CD4-positive, alpha-beta memory T cell (primary cell): ENCODE measurements at regions not wholly inside any gene's neighbourhood (a gene's known extent, or its start where the extent isn't known, plus 50 kb on each side); places are given as distances from the start of the nearest gene placed in this dataset.
"Not testable (repeated sequence)": the region's sequence is repeated elsewhere in the genome, so short reads cannot be mapped to it uniquely, and the experiment has no call there.

Experiments used
- CTCF ChIA-PET: fragments of 350-600 bp; sonication (Branson Sonifier 250); formaldehyde crosslinking; loops from one replicate; lab custom pipeline; 2021; ENCODE audit warnings: inconsistent platforms; ENCODE audit not compliant: partially characterized antibody; lab: Charles Lee
- POLR2A ChIA-PET: fragments of 350-600 bp; sonication (Branson Sonifier 250); formaldehyde crosslinking; loops from one replicate; lab custom pipeline; 2021; ENCODE audit not compliant: partially characterized antibody; lab: Charles Lee
- DNase-seq, 5 donors: peaks; one replicate each; pipeline versions ENCODE4 v3.0.0 to v3.0.0-alpha.2; 2020 to 2022; ENCODE audit warnings: mixed read lengths in 1 of 5
- H3K27ac ChIP-seq: one replicate; pipeline ENCODE4 v1.7.0; 2013; ENCODE audit warnings: low read depth, low read length
- H3K27me3 ChIP-seq: 2 replicates; pipeline ENCODE4 v1.7.0; 2013; ENCODE audit warnings: mild to moderate bottlenecking, low read length, moderate library complexity; ENCODE audit not compliant: insufficient read depth
- H3K36me3 ChIP-seq: 2 replicates; pipeline ENCODE4 v1.7.0; 2013; ENCODE audit warnings: mild to moderate bottlenecking, low read length, moderate library complexity; ENCODE audit not compliant: insufficient read depth
- H3K4me1 ChIP-seq: 2 replicates; pipeline ENCODE4 v1.7.0; 2013; ENCODE audit warnings: mild to moderate bottlenecking, low read length, moderate library complexity; ENCODE audit not compliant: insufficient read depth
- H3K4me3 ChIP-seq, 2 donors: one replicate each; pipeline ENCODE4 v1.7.0; 2013; ENCODE audit warnings: low read length in 2 of 2, mild to moderate bottlenecking in 1 of 2
- H3K9me3 ChIP-seq, 2 donors: one replicate each; pipeline ENCODE4 v1.7.0; 2013; ENCODE audit warnings: low read length in 2 of 2, control low read depth in 1 of 2; ENCODE audit not compliant: control insufficient read depth in 1 of 2
- H3K27ac Mint-ChIP-seq, 7 donors: one replicate each; pipeline ENCODE4 v1.8.0; 2020 to 2021; ENCODE audit warnings: mixed read lengths in 7 of 7, mild to moderate bottlenecking in 6 of 7, inconsistent platforms in 3 of 7, moderate library complexity in 3 of 7
- H3K27me3 Mint-ChIP-seq, 2 donors: one replicate each; pipeline ENCODE4 v1.8.0; 2020 to 2021; ENCODE audit warnings: mixed read lengths in 2 of 2
- H3K36me3 Mint-ChIP-seq, 2 donors: one replicate each; pipeline ENCODE4 v1.8.0; 2020 to 2021; ENCODE audit warnings: mixed read lengths in 2 of 2, inconsistent platforms in 1 of 2, mild to moderate bottlenecking in 1 of 2
- H3K4me1 Mint-ChIP-seq, 4 donors: one replicate each; pipeline ENCODE4 v1.8.0; 2020 to 2021; ENCODE audit warnings: mixed read lengths in 4 of 4, mild to moderate bottlenecking in 1 of 4
- H3K4me3 Mint-ChIP-seq, 8 donors: one replicate each; pipeline ENCODE4 v1.8.0; 2020 to 2021; ENCODE audit warnings: mixed read lengths in 8 of 8, mild to moderate bottlenecking in 7 of 8, moderate library complexity in 6 of 8, inconsistent platforms in 3 of 8
- H3K9me3 Mint-ChIP-seq, 8 donors: one replicate each; pipeline ENCODE4 v1.8.0; 2020 to 2021; ENCODE audit warnings: mixed read lengths in 8 of 8, mild to moderate bottlenecking in 5 of 8, inconsistent platforms in 3 of 8, moderate library complexity in 1 of 8
- intact Hi-C: fragments of 100-400 bp; cut with micrococcal nuclease; formaldehyde crosslinking; loops from one replicate; pipeline ENCODE4 v1.15.1; 2023

DNA sequence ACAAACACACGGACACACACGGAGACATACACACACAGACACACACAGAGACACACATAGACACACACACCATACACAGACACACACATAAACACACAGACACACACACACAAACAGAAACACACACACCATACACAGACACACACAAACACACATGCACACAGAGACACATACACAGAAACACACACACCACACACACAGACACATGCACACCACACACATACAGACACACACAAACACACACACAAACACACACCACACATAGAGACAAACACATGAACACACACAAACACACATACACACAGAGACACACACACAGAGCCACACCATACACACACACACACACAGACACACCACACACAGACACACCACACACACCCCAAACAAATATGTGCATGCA lies 152.7 kb upstream of the FOXD4L5 start:
- CTCF ChIA-PET: no interaction called here
- Mint-ChIP-seq H3K9me3 (peaks cover 4 to 45% (median 22%) of the 10 kb centered on the region in 8 donors), H3K36me3 (no peaks in the 10 kb centered on the region), H3K27me3 (peaks cover 1 to 2% of the 10 kb centered on the region in 2 donors), H3K4me1 (peaks cover 0 to 8% (median 0%) of the 10 kb centered on the region in 4 donors), H3K4me3 (no peak overlapping the region), H3K27ac (no peak overlapping the region)
- Histone ChIP-seq H3K4me3 (no peak overlapping the region), H3K4me1 (no peaks in the 10 kb centered on the region), H3K27me3 (no peaks in the 10 kb centered on the region), H3K36me3 (no peaks in the 10 kb centered on the region), H3K27ac (no peak overlapping the region), H3K9me3 (no peaks in the 10 kb centered on the region)
- intact Hi-C loops: no loop called here
- POLR2A ChIA-PET: no interaction called here
- DNase-seq: no peak

DNA sequence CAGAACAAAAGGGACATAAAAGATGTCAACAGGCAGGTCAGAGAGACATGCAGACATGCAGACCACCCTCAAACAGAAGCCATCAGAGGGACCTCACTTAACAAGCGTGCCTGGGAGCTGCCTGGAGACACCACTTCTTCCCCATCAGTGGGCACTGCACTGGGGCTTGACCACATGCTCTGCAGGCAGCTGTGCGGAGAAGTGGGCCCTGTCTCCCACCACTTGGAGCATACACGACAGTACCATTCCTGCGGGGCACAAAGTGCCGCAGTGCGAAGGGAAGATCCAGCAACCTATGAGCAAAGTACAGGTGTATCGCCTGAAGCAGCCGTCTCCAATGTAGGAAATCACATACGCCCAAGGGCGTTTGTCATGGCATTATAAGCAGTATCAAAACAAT lies 150.5 kb upstream of the FOXD4L5 start:
- peaks cover 0 to 7% of the 10 kb centered on the region in 2 donors for H3K9me3 ChIP-seq
- ChIA-PET CTCF (no interaction called here), POLR2A (no interaction called here)
- H3K27me3 ChIP-seq: no peaks in the 10 kb centered on the region
- peaks cover 1 to 2% of the 10 kb centered on the region in 2 donors for H3K27me3 Mint-ChIP-seq
- H3K27ac Mint-ChIP-seq: no peak overlapping the region
- H3K36me3 Mint-ChIP-seq: peaks cover 0 to 2% of the 10 kb centered on the region in 2 donors
- no peak overlapping the region for H3K27ac ChIP-seq
- intact Hi-C loops: no loop called here
- no peaks in the 10 kb centered on the region for H3K4me1 ChIP-seq
- no peak overlapping the region for H3K4me3 ChIP-seq
- H3K4me3 Mint-ChIP-seq: no peak overlapping the region
- H3K9me3 Mint-ChIP-seq: peaks cover 7 to 48% (median 29%) of the 10 kb centered on the region in 8 donors
- no peak for DNase-seq
- peaks cover 0 to 9% (median 0%) of the 10 kb centered on the region in 4 donors for H3K4me1 Mint-ChIP-seq
- no peaks in the 10 kb centered on the region for H3K36me3 ChIP-seq

DNA sequence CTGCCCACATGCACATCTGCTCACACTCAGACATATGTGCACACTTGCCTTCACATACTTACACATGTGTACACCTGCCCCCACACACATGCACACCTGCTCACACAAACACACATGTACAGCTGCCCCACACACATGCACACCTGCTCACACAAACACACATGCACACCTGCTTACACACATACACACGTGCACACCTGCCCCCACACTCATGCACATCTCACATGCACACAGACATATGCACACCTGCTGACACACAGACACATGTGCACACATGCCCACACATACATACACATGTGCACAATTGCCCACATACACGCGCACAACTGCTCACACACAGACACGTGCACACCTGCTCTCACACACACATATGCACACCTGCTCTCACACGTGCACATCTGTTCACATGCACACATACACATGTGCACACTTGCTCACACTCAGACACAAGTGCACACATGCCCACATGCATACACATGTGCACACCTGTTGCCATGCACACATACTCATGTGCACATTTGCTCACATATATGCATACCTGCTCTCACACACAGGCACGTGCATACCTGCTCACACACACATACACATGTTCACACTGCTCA lies 147.8 kb upstream of the FOXD4L5 start:
- no peaks in the 10 kb centered on the region for H3K27me3 ChIP-seq
- H3K9me3 ChIP-seq: peaks cover 0 to 7% of the 10 kb centered on the region in 2 donors
- Mint-ChIP-seq H3K4me3 (no peak overlapping the region), H3K27ac (no peak overlapping the region), H3K36me3 (peaks cover 0 to 2% of the 10 kb centered on the region in 2 donors), H3K27me3 (peaks cover 1 to 2% of the 10 kb centered on the region in 2 donors), H3K4me1 (peaks cover 0 to 8% (median 0%) of the 10 kb centered on the region in 4 donors), H3K9me3 (peaks cover 5 to 57% (median 28%) of the 10 kb centered on the region in 8 donors)
- H3K4me3 ChIP-seq: no peak overlapping the region
- POLR2A ChIA-PET: no interaction called here
- no peaks in the 10 kb centered on the region for H3K4me1 ChIP-seq
- intact Hi-C loops: no loop called here
- H3K27ac ChIP-seq: no peak overlapping the region
- CTCF ChIA-PET: no interaction called here
- no peaks in the 10 kb centered on the region for H3K36me3 ChIP-seq
- DNase-seq: no peak

DNA sequence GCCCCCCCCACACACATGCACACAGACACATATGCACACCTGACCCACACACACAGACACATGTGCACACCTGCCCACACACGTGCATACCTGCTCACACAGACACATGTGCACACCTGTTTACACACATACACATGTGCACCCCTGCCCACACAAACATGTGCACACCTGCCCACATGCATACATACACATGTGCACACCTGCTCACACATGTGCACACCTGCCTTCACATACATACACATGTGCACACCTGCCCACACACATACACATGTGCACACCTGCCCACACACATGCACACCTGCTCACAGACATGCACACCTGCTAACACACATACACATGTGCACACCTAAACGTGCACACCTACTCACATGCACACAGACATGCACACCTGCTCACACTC lies 147.0 kb upstream of the FOXD4L5 start:
- no peak overlapping the region for H3K4me3 ChIP-seq
- DNase-seq: no peak
- POLR2A ChIA-PET: no interaction called here
- peaks cover 0 to 4% (median 0%) of the 10 kb centered on the region in 4 donors for H3K4me1 Mint-ChIP-seq
- peaks cover 0 to 2% of the 10 kb centered on the region in 2 donors for H3K36me3 Mint-ChIP-seq
- H3K27me3 ChIP-seq: no peaks in the 10 kb centered on the region
- no peak overlapping the region for H3K4me3 Mint-ChIP-seq
- H3K27ac Mint-ChIP-seq: no peak overlapping the region
- no peaks in the 10 kb centered on the region for H3K36me3 ChIP-seq
- peaks cover 0 to 7% of the 10 kb centered on the region in 2 donors for H3K9me3 ChIP-seq
- intact Hi-C loops: no loop called here
- CTCF ChIA-PET: no interaction called here
- no peak overlapping the region for H3K27ac ChIP-seq
- H3K4me1 ChIP-seq: no peaks in the 10 kb centered on the region
- no peaks in the 10 kb centered on the region for H3K27me3 Mint-ChIP-seq
- peaks cover 5 to 56% (median 24%) of the 10 kb centered on the region in 8 donors for H3K9me3 Mint-ChIP-seq

DNA sequence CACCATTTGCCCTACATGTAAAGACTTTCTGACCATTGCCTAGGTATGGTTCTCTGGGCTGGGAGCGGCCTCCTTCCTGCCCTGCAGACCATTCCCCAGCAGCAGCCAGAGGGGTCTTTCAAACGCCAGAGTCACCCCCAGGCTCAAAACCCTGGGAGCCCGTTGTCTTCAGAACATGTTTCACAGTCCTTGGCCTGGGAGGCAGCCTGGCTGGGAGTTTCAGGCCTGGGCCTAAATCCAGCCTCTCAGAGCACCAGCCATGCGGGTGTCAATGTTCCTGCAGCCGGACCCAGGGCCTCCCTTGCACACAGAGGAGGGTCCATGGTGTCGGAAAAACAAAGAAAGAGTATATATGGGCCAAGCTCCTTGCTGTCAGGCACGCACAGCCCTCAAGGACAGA lies 145.2 kb upstream of the FOXD4L5 start:
- no peaks in the 10 kb centered on the region for H3K27me3 Mint-ChIP-seq
- intact Hi-C loops: no loop called here
- H3K36me3 ChIP-seq: no peaks in the 10 kb centered on the region
- peaks cover 2 to 4% of the 10 kb centered on the region in 2 donors for H3K36me3 Mint-ChIP-seq
- ChIA-PET POLR2A (no interaction called here), CTCF (no interaction called here)
- no peak overlapping the region for H3K27ac ChIP-seq
- DNase-seq: no peak
- no peak overlapping the region for H3K27ac Mint-ChIP-seq
- no peak overlapping the region for H3K4me3 ChIP-seq
- H3K9me3 ChIP-seq: peaks cover 0 to 10% of the 10 kb centered on the region in 2 donors
- H3K27me3 ChIP-seq: no peaks in the 10 kb centered on the region
- peaks cover 8 to 56% (median 27%) of the 10 kb centered on the region in 8 donors for H3K9me3 Mint-ChIP-seq
- H3K4me1 ChIP-seq: no peaks in the 10 kb centered on the region
- peaks cover 0 to 9% (median 0%) of the 10 kb centered on the region in 4 donors for H3K4me1 Mint-ChIP-seq
- no peak overlapping the region for H3K4me3 Mint-ChIP-seq

DNA sequence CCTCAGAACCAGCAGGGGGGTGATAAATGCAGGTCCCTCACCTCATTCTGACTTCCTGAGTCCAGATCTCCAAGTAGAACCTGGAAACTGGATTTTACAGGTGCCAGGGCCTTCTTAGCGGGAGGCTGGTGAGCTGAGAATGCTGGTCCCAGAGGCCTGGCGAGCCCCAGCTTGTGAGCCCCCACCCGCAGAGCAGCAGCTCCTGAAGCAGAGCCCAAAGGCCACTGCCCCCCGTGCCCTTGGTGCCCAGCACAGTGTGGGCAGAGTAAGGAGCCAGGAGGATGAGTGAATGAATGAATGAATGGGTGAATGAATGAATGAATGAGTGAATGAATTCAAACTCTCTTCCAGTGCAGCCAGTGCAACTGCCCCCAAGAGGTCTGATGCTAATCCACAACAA lies 142.4 kb upstream of the FOXD4L5 start:
- H3K27ac Mint-ChIP-seq, DNase-seq, H3K27ac ChIP-seq, H3K4me3 ChIP-seq, H3K9me3 ChIP-seq, CTCF ChIA-PET, H3K4me3 Mint-ChIP-seq, H3K27me3 ChIP-seq, H3K36me3 ChIP-seq, H3K36me3 Mint-ChIP-seq, H3K4me1 ChIP-seq, intact Hi-C loops, H3K27me3 Mint-ChIP-seq, POLR2A ChIA-PET: not testable (repeated sequence)
- Mint-ChIP-seq H3K9me3 (peaks cover under 1 to 61% (median 24%) of the 10 kb centered on the region in 8 donors), H3K4me1 (peaks cover 0 to 13% (median under 1%) of the 10 kb centered on the region in 4 donors)

DNA sequence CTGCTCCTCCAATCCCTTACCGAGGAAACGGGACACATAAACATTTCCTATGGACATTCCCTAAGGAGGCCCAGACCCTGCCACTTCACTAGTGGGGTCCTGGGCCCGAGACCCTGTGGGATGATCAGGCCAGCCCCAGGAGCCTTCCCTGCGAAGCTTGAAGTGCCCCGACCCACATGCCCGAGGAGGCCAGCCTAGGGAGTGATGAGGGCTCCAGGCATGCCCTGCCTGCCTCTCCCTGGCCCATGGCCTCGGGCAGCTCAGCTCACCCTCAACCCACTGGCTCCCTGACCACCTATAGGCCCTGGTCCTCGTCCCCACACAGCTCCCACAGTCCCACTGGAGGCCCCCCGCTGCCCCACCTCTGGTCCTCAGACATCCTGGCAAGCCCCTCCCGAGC lies 141.8 kb upstream of the FOXD4L5 start:
- H3K4me1 ChIP-seq, H3K36me3 ChIP-seq, H3K27ac ChIP-seq, POLR2A ChIA-PET, intact Hi-C loops, H3K4me1 Mint-ChIP-seq, CTCF ChIA-PET, H3K4me3 ChIP-seq, H3K36me3 Mint-ChIP-seq, H3K4me3 Mint-ChIP-seq, DNase-seq, H3K27me3 Mint-ChIP-seq, H3K9me3 ChIP-seq, H3K27ac Mint-ChIP-seq, H3K27me3 ChIP-seq: not testable (repeated sequence)
- peaks cover 0 to 59% (median 22%) of the 10 kb centered on the region in 8 donors for H3K9me3 Mint-ChIP-seq
